H1 (cell line): ENCODE measurements at regions not wholly inside any gene's neighbourhood (a gene's known extent, or its start where the extent isn't known, plus 50 kb on each side); places are given as distances from the start of the nearest gene placed in this dataset.

Experiments
- CTCF ChIA-PET: fragments of 300-600 bp; sonication (Branson Sonifier 250); formaldehyde crosslinking; loops from one replicate; lab custom pipeline; 2021; ENCODE audit not compliant: partially characterized antibody; lab: Charles Lee
- POLR2A ChIA-PET: fragments of 300-600 bp; sonication (Branson Sonifier 250); formaldehyde crosslinking; loops from one replicate; lab custom pipeline; 2021; ENCODE audit warnings: inconsistent platforms; ENCODE audit not compliant: partially characterized antibody; lab: Charles Lee
- DNase-seq, 2 experiments: peaks; one replicate each; pipeline versions ENCODE4 v3.0.0 to v3.0.0-alpha.2; 2010 to 2022; ENCODE audit warnings: low spot score in 2 of 2, low read depth in 1 of 2, mixed read lengths in 1 of 2
- FAIRE-seq: peaks from 2 replicates; lab custom pipeline; 2011; peaks lifted over from hg19 to GRCh38; lab: Jason Lieb, UNC
- H2AFZ ChIP-seq: 2 replicates; pipeline ENCODE4 v1.8.1; 2012; ENCODE audit warnings: low read length, inconsistent platforms
- H2AK5ac ChIP-seq: 2 replicates; pipeline ENCODE4 v1.6.1; 2013; ENCODE audit warnings: low read depth, low read length
- H2BK120ac ChIP-seq: replicated peaks from 2 replicates; pipeline ENCODE3; 2013; ENCODE audit warnings: low read depth, low read length, inconsistent platforms
- H2BK12ac ChIP-seq: 2 replicates; pipeline ENCODE4 v1.6.1; 2013; ENCODE audit warnings: low read depth, low read length
- H2BK15ac ChIP-seq: 2 replicates; pipeline ENCODE4 v1.6.1; 2013; ENCODE audit warnings: low read length
- H2BK20ac ChIP-seq: 2 replicates; pipeline ENCODE4 v1.6.1; 2013; ENCODE audit warnings: low read length
- H2BK5ac ChIP-seq: 2 replicates; pipeline ENCODE4 v1.6.1; 2013; ENCODE audit warnings: low read depth, low read length
- H3K14ac ChIP-seq: 2 replicates; pipeline ENCODE4 v1.6.1; 2013; ENCODE audit warnings: inconsistent platforms; ENCODE audit not compliant: insufficient read length
- H3K18ac ChIP-seq: 2 replicates; pipeline ENCODE4 v1.6.1; 2013; ENCODE audit warnings: low read length; ENCODE audit errors: extremely low read depth
- H3K23ac ChIP-seq: 2 replicates; pipeline ENCODE4 v1.6.1; 2013; ENCODE audit warnings: inconsistent platforms; ENCODE audit not compliant: insufficient read length
- H3K23me2 ChIP-seq: 2 replicates; pipeline ENCODE4 v1.6.1; 2013; ENCODE audit warnings: low read depth, low read length
- H3K27ac ChIP-seq: 2 replicates; pipeline ENCODE4 v1.6.1; 2011; ENCODE audit warnings: low read depth, low read length, inconsistent platforms
- H3K27me3 ChIP-seq, 4 experiments: replicated peaks in 1 of 4; 1 replicate in 1 of 4; 2 replicates in 3 of 4; pipeline versions ENCODE4 v1.6.1 to v1.8.1; 2011 to 2013; ENCODE audit warnings: low read length in 3 of 4, mild to moderate bottlenecking in 3 of 4, inconsistent platforms in 2 of 4, mixed read lengths in 2 of 4, moderate library complexity in 1 of 4; ENCODE audit not compliant: control insufficient read depth in 3 of 4, insufficient read depth in 3 of 4; ENCODE audit errors: extremely low read depth in 1 of 4
- H3K36me3 ChIP-seq, 4 experiments: 2 replicates each; pipeline versions ENCODE4 v1.6.1 to v1.8.1; 2011 to 2013; ENCODE audit warnings: mild to moderate bottlenecking in 4 of 4, low read length in 3 of 4, moderate library complexity in 2 of 4, control low read depth in 1 of 4, inconsistent platforms in 1 of 4; ENCODE audit not compliant: insufficient read depth in 4 of 4, control insufficient read depth in 2 of 4
- H3K4ac ChIP-seq: replicated peaks from 2 replicates; pipeline ENCODE3; 2013; ENCODE audit warnings: low read length, low read depth, mixed read lengths, inconsistent platforms; ENCODE audit not compliant: insufficient read length
- H3K4me1 ChIP-seq, 4 experiments: replicated peaks in 1 of 4; 1 replicate in 1 of 4; 2 replicates in 3 of 4; pipeline versions ENCODE4 v1.6.1 to v1.8.1; 2011 to 2013; ENCODE audit warnings: low read length in 3 of 4, inconsistent platforms in 2 of 4, mixed read lengths in 1 of 4; ENCODE audit not compliant: insufficient read depth in 4 of 4, control insufficient read depth in 3 of 4
- H3K4me2 ChIP-seq, 2 experiments: 2 replicates each; pipeline versions ENCODE4 v1.6.1 to v1.8.1; 2011 to 2013; ENCODE audit warnings: low read depth in 2 of 2, low read length in 2 of 2, control low read depth in 1 of 2, inconsistent platforms in 1 of 2, mild to moderate bottlenecking in 1 of 2; ENCODE audit not compliant: insufficient read depth in 1 of 2
- H3K4me3 ChIP-seq, 4 experiments: fragments of 200-600, 300-600 bp in 1 of 4; sonication (generic), shearing (Covaris generic), sonication (Bioruptor Twin) in 1 of 4; 2 replicates each; pipeline versions ENCODE4 v1.5.1 to v1.8.1; 2011 to 2016; ENCODE audit warnings: low read length in 4 of 4, low read depth in 3 of 4, control low read depth in 2 of 4, inconsistent platforms in 2 of 4, mild to moderate bottlenecking in 2 of 4, mixed read lengths in 1 of 4, moderate library complexity in 1 of 4; ENCODE audit not compliant: insufficient read depth in 2 of 4; ENCODE audit errors: extremely low read depth in 1 of 4
- H3K56ac ChIP-seq: replicated peaks from 2 replicates; pipeline ENCODE3; 2013; ENCODE audit warnings: low read depth, mild to moderate bottlenecking, mixed read lengths, low read length, inconsistent platforms; ENCODE audit not compliant: insufficient read length
- H3K79me1 ChIP-seq: 2 replicates; pipeline ENCODE4 v1.6.1; 2013; ENCODE audit warnings: low read depth, low read length, control low read depth
- H3K79me2 ChIP-seq, 2 experiments: 2 replicates each; pipeline versions ENCODE4 v1.6.1 to v1.8.1; 2012 to 2013; ENCODE audit warnings: low read length in 2 of 2, mild to moderate bottlenecking in 2 of 2, inconsistent platforms in 1 of 2; ENCODE audit not compliant: insufficient read depth in 2 of 2, control insufficient read depth in 1 of 2
- H3K9ac ChIP-seq, 4 experiments: replicated peaks in 1 of 4; 1 replicate in 1 of 4; 2 replicates in 3 of 4; pipeline versions ENCODE4 v1.6.1 to v1.8.1; 2011 to 2013; ENCODE audit warnings: low read depth in 3 of 4, low read length in 3 of 4, control low read depth in 2 of 4, mild to moderate bottlenecking in 2 of 4, moderate library complexity in 2 of 4, inconsistent platforms in 1 of 4; ENCODE audit errors: extremely low read depth in 1 of 4
- H3K9me3 ChIP-seq, 2 experiments: 2 replicates each; pipeline versions ENCODE4 v1.6.1 to v1.8.1; 2012 to 2013; ENCODE audit warnings: mild to moderate bottlenecking in 2 of 2, moderate library complexity in 2 of 2, control low read depth in 1 of 2, inconsistent platforms in 1 of 2, low read depth in 1 of 2, low read length in 1 of 2, mixed read lengths in 1 of 2; ENCODE audit not compliant: insufficient read depth in 2 of 2
- H4K20me1 ChIP-seq, 2 experiments: replicated peaks in 1 of 2; 2 replicates each; pipeline versions ENCODE3 to v1.8.1; 2011 to 2013; ENCODE audit warnings: inconsistent platforms in 2 of 2, low read length in 2 of 2, mild to moderate bottlenecking in 1 of 2; ENCODE audit not compliant: insufficient read depth in 2 of 2, control insufficient read depth in 1 of 2
- H4K5ac ChIP-seq: 2 replicates; pipeline ENCODE4 v1.6.1; 2013; ENCODE audit warnings: low read length, low read depth, mixed read lengths, inconsistent platforms; ENCODE audit not compliant: insufficient read length
- H4K8ac ChIP-seq: 2 replicates; pipeline ENCODE4 v1.8.0; 2013; ENCODE audit warnings: mild to moderate bottlenecking, moderate library complexity, low read length, inconsistent platforms; ENCODE audit not compliant: insufficient read depth; ENCODE audit errors: extremely low read depth
- H4K91ac ChIP-seq: replicated peaks from 2 replicates; pipeline ENCODE3; 2013; ENCODE audit warnings: low read length, mixed read lengths, inconsistent platforms; ENCODE audit not compliant: insufficient read length
- HDAC6 ChIP-seq: IDR thresholded peaks from one replicate; pipeline ENCODE4 v1.7.1; 2012; ENCODE audit warnings: low read depth, mild to moderate bottlenecking, inconsistent platforms, low read length, moderate library complexity
- SIRT6 ChIP-seq: IDR thresholded peaks from one replicate; pipeline ENCODE4 v1.7.1; 2012; ENCODE audit warnings: low read length, inconsistent platforms
- WGBS, 2 experiments: shearing (Covaris generic) in 1 of 2; methylation state at CpG; one replicate each; pipeline versions ENCODE4 v1.1.6 to v1.1.7; 2013 to 2015; ENCODE audit warnings: low lambda C conversion rate in 2 of 2, mixed read lengths in 2 of 2, inconsistent platforms in 1 of 2, low coverage in 1 of 2, missing lambda C conversion rate in 1 of 2; ENCODE audit not compliant: insufficient replicate concordance in 2 of 2, insufficient coverage in 1 of 2, insufficient read length in 1 of 2; ENCODE audit errors: extremely low coverage in 1 of 2, missing lambda C conversion rate in 1 of 2; 5-methylcytosine and 5-hydroxymethylcytosine counted together

- Histone ChIP-seq H3K9me3 (no peaks in the 10 kb centered on the region), H3K79me2 (no peaks in the 10 kb centered on the region), H2AK5ac (no peak overlapping the region), H3K27me3 (0 out of 7 replicates have a peak, but pooled peaks cover 0 to 3% (median 0%) of the 10 kb centered on the region in 4 experiments), H3K56ac (no peak overlapping the region), H4K8ac (no peak overlapping the region), H3K79me1 (no peaks in the 10 kb centered on the region), H2BK120ac (no peak overlapping the region), H2BK12ac (no peak overlapping the region), H3K4me1 (no peaks in the 10 kb centered on the region), H3K23ac (no peak overlapping the region), H3K27ac (no peak overlapping the region), H3K4me3 (no peak overlapping the region), H3K4ac (no peak overlapping the region), H3K18ac (no peak overlapping the region), H4K5ac (no peak overlapping the region), H4K20me1 (no peaks in the 10 kb centered on the region), H2AFZ (no peak overlapping the region), H2BK5ac (no peak overlapping the region), H3K9ac (no peak overlapping the region), H3K36me3 (no peaks in the 10 kb centered on the region), H2BK20ac (no peak overlapping the region), H4K91ac (no peak overlapping the region), H3K4me2 (no peak overlapping the region), H3K23me2 (no peaks in the 10 kb centered on the region), H2BK15ac (no peak overlapping the region), H3K14ac (no peak overlapping the region)
- ChIA-PET POLR2A (no interaction called here), CTCF (interaction anchor here (0.6 to 1.0 kb wide), 2 partner anchors 11 to 1073 kb away, joined by 3 read pairs; no protein-coding TSS in a partner anchor)
- WGBS, 2 experiments, result 71% methylated on average over 2 of the region's 2 CpGs; no CpG with 5 or more reads in 1 of the 2 experiments
- DNase-seq, result no peak
- TF ChIP-seq SIRT6, result no peak
- no peak for TF ChIP-seq HDAC6
- FAIRE-seq, result no peak
These were observed 51.2 kb upstream of the KL start for GRCh38 chr13:32964987-32965386.
